ENCODE measurements at regions not wholly inside any gene's neighbourhood (a gene's known extent, or its start where the extent isn't known, plus 50 kb on each side); places are given as distances from the start of the nearest gene placed in this dataset.
"Not testable (repeated sequence)": the region's sequence is repeated elsewhere in the genome, so short reads cannot be mapped to it uniquely, and the experiment has no call there.

DNA sequence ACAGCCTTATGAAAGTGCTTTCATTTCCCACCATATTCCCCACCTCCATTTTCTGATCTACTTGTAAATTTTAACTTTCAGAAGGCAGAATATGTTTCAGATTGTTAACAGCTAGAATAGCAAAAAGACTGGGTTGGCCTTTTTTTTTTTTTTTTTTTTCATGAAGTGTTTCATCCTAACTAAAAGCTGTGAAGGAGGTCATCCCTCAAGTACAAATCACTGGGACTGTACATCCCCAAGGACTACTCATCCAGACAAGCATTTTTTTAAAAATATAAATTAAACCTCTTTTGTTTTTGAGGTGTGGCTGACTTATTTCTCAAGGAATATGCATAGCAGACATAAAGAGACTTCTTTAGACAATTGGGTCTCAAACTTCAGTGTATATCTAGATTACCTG is 542.1 kb upstream of the TUSC1 start:
- no peak for DNase-seq

DNA sequence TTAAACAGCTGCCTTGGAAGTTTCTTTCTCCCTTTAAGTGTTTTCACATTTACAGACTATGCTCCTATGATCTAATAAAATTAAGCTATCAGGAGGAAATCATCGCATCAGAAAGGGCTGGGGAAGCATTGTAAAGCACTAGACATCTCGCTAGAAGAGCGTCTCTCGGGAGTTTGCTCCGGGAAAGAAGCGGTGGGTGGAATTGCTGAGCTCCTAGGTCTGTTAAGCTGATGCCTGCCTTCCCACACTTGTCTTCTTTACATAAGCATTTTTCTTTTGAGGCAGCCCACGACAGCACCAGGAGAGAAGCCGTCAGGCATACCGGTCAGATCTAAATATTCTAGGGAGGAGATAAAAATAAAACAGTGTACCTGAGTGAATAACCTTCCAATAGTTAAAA is 541.7 kb upstream of the TUSC1 start:
- DNase-seq = no peak

DNA sequence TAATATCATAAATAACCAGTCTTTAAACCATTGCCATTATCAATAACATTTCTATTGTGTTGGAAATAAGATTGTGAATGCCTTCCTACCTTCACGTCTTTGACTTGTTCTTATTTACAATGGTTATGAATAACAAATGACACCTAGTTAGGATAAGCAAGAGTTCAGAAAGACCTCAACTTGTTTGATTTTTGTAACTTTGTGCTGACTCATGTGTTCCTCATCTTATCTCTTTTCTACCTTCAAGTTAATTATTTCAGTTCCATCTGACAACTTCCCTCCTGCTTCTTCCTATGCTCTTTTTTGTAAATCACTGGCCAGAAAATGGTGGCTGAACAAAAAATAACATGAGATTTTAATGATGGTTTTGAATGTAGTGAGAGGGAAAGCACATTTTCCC is 538.5 kb upstream of the TUSC1 start:
- DNase-seq = no peak

DNA sequence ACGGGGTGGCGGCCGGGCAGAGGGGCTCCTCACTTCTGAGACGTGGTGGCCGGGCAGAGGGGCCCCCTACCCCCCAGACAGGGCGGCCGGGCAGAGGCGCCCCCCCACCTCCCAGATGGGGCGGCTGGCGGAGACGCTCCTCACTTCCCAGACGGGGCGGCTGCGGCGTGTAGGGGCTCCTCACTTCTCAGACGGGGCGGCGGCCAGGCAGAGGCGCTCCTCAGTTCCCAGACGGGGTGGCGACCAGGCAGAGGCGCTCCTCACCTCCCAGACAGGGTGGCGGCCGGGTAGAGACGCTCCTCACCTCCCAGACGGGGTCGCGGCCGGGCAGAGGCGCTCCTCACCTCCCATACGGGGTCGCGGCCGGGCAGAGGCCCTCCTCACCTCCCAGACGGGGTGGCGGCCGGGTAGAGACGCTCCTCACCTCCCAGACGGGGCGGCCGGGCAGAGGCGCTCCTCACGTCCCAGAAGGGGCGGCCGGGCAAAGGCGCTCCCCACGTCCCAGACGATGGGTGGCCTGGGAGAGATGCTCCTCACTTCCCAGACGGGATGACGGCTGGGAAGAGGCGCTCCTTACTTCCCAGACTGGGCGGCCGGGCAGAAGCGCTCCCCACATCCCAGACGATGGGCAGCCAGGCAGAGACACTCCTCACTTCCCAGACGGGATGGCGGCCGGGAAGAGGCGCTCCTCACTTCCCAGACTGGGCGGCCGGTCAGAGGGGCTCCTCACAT is 536.6 kb upstream of the TUSC1 start:
- DNase-seq = not testable (repeated sequence)

DNA sequence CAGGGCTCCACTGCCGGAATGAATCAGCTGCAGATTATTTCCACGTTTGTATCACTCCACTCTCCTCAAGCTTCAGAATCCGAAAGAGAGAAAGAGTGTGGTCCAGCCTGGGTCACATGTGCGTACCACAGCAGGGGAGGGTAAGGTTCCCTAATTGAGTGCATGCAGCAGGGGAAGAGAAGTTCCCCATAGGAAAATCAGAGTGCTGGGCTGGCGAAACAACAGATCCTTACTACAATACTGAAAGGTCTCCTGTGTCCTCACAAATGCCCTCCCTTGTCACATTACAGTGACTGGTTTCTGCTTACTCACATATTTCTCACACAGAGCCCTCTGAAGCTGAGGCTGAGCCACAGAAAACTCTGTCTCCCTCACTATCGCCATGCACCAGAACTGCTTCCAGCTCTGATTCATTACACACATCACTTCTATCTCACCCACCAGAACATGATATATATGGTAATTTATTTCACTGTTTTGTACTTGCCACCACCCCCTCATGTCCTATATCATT is 532.2 kb upstream of the TUSC1 start:
- DNase-seq = no peak

DNA sequence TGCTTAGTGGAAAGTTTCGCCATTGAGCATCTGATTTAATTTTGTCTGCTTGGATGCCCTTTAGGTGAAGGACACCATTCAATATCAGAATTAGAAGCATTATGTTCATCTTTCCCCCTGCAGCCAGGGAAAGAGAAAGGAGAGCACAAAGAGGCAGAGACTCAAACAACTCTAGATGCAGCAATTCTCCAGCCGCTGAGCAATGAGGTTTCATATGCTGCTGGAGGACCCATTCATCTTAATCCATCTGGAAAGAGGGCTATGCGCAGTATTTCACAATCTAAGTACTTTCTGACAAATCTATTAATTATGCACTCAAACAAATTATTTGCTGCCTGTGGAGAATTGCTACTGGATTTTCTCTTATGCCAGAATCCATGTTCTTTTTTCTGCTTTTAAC is 527.0 kb upstream of the TUSC1 start:
- DNase-seq = no peak

DNA sequence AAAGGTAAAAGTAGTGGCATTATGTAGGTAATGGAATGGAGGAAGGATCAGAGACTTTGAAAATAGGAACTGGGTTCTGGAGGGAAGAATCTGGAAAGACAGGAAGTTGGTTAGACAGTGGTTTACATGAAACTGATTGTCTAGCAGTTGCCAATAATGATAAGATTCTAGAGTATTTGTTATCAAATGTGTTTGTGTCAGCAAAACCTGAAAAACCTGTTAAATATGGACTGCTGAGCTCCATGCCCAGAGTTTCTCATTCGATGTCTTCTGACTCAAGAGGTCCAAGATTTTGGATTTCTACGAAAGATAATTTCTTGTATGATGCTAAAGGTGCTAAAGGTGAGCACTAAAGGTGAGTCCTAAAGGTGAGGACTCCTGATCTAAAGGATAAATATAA is 515.0 kb upstream of the TUSC1 start:
- no peak for DNase-seq

DNA sequence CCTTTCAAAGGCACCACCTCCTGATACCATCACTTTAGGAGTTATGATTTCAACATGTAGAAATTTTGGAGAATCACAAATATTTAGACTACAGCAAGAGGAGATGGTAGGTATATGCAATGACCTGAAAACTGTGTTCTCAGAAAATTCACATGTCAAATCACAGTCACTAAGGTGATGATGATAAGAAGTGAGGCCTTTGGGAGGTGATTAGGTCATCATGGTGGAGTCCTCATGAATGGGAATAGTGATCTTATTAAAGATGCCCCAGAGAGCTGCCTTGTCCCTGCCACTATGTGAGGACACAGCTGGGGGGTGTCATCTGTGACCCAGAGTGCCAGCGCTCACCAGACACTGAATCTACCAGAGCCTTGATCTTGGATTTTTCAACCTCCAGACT is 513.5 kb upstream of the TUSC1 start:
- no peak for DNase-seq

DNA sequence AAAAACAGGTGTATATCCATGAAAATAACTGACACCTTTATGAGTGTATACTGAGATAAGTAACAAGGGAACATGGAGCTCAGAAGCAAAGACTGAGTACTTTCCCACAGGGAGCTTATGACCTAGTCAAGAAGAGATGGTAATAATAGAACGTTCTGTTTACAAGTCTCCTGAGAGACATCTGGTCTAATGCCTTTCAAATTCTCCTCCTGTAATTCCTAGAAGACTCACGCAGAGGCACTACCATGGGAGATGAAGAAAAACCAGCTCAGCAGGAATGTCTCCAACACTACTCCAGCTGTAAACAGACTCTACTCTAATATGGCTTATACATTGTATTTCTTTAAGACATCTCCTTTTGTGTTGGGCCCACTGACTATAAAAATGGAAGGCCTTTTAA is 503.6 kb upstream of the TUSC1 start:
- DNase-seq = no peak

DNA sequence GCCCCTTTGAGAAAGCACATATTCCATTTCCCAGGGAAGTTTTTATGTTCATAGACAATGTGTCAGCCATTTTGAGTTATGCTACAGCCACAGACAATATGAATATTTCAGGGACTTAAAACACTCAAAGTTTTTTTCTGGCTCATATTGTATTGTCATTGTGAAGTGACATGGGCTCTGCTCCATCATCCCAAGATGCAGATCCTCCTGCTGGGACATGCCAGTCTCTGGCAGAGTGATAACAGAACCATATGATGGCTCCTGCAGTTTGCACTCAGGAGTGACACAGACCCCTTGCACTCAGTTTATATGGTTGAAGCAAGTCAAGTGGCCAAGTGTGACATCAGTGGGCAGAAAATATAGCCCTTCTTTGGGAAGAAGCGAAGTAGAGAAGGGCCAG is 498.4 kb upstream of the TUSC1 start:
- DNase-seq = no peak

DNA sequence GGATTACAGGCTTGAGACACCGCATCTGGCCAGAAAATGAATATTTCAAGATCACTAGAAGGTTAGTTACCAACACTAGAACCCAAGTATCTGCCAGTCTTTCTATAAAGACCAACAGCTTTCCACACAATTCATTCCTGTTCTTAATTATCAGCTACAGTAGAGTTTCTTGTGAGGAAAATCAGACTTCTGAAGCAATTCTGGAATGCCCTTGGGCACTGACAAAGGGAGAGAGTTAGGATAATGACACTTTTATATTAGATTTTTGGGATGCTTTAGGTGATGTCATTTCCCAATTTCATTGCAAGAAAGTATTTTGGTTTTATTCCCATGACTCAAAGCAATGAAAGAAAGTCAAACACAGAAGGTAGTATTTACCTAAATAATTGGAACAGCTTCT is 497.0 kb upstream of the TUSC1 start:
- DNase-seq = no peak

DNA sequence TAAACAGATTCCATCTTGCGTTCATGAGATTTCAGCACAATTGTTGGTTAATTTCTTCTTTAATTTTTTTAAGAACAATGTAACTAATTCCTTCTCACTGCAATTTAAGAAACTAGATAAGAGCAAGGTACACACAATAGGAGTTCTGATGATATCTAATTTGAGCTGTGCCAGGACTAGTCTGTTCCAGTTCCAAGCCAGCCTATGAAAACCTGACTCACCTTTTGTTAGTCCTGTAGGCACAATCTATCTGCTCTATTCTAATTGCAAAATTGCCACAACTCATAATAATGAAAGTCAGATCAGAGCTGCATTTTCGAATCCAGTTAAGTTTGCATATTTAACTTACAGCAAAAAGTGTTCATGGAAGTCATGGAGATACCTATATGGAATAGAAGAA is 494.1 kb upstream of the TUSC1 start:
- DNase-seq = no peak

DNA sequence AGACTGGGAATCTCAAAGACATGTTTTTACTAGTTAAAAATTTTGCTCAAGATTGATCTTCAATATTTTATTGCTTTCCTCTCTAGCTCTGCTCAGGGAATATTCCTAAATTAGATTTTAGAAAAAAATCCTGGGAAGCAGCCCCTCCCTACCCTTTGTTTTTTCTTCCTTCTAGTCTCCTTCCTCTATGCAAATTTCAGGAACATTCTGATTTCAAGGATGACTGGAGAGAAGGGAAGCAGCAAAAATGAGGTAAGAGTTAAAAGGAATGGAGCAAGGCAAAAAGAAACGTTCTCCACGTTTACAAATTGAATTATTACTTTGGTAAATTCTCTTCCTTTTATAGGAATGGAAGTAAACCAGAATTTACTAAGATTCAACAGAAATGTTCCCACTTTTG is 493.4 kb upstream of the TUSC1 start:
- no peak for DNase-seq

DNA sequence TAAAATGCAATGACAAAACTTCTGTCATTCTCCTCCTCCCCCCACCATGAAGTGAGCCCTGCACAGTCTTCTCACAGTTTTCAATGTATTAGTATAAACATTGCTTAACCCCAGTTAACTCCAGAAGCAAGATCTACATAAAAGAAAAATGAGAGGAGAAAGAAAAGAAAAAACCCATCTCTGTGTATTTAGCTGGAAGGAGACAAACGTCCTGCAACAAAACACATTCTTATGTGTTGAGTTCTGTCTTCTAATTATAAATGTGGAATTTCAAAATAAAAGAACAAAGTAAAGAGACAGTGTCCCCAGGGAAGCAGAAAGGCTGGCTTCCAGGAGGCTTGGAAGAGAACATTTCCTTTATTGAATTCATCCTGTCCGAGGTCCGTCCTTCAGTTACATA is 491.9 kb upstream of the TUSC1 start:
- no peak for DNase-seq

DNA sequence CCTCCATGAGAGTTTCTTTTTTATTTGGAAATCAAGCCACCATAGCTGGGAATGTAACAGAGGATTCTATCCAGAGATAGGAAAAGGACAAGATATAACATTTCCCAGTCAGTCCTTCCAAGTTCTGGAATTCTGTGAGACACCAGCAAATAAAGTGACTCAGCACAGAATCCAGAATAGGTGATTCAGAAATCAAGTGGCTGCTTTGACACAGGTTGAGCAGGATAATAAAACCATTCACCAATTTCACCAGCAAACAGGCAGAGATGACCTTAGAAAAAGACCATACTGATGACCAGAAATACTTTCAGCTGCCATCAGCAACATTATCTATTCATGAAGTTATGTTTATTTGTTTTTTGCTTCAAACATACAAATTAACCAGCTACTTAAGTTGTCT is 491.5 kb upstream of the TUSC1 start:
- DNase-seq = no peak

DNA sequence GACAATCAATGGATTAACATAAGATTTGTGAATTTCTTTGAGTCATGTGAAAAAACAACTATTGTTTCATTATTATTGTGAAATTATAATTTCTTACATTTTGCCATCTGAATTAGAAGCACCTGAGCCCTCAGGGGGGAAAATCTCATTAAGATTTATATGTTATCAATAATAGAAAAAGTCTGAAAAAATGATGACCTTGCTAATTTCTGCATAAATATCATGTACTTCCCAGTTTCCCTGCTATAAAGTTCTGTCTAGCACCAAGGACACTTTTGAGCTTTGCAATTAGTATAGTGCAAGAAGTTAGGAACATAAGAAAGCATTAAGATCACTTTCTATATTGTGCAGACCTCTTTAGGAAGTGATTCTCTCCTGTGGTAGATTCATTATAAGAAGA is 488.3 kb upstream of the TUSC1 start:
- DNase-seq = no peak

DNA sequence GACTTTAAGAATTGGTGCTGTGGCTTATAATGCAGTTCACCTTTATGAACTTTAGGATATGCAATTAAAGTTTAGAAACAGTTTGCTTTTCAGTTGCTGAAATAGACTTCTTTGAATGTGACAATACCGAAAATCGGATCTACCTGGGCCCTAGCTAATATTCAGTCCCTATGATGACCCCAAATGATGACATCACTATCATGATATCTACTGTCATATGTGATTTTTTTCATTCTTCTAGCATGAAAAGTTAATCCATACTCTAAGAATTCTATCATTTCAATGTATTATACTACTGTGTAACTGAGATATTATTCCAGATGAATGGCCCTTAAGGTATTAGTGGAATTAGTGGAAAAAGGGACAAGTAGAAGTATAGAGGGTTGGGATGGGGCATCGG is 487.2 kb upstream of the TUSC1 start:
- DNase-seq = no peak

DNA sequence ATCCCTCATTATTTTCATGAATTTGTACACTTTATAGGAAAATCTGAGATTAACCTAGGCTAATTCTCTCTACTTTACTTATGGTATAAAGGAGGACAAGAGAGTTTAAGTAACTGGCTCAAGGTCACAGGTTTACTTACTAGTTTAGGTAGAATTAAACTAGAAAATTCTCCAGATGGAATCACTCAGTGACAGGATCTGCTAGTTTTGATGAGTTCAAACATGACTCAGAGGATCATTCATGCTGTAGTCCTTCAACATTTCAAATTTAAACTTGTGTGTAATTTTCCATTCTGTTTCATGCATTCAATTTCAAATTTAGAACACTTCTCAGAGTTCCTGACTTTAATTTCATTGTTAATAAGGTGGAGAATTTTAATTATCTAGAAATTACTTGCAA is 485.7 kb upstream of the TUSC1 start:
- no peak for DNase-seq

DNA sequence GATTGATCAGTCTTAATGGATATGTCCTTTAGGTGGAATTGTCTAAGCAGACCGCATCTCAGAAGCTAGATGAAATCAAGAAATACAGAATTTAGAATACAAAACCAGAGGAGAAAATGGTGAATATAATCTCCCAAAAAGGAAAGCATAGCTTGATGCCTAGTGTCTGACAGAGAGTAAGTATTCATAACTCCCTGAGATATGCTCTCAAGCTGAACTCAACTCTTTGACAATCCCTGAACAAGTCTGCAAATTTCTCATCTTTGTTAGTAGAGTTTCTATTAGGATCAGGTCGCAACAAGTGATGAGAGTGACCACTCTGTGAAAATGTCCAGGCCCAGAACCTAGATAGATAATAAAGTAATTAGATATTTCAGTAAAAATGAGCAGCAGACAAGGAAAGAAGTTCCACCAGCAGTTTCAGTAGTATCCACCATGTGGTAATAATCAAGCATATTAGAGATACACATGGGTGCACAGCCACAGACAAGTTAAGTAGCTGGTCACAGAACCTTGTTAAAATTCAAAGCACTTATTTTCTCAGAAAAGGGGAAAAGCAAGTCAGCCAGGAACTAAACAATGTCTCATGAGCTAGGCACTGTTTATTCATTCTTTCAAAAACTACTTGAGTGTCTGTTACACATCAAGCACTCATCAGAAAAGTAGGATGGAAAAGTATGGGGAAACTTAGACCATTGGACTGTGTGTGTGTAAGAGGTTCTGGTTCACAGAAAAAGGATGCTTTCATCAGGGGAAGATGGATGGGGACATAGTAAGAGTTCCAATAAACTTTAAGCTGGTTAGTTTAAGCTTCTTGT is 481.5 kb upstream of the TUSC1 start:
- no peak for DNase-seq

DNA sequence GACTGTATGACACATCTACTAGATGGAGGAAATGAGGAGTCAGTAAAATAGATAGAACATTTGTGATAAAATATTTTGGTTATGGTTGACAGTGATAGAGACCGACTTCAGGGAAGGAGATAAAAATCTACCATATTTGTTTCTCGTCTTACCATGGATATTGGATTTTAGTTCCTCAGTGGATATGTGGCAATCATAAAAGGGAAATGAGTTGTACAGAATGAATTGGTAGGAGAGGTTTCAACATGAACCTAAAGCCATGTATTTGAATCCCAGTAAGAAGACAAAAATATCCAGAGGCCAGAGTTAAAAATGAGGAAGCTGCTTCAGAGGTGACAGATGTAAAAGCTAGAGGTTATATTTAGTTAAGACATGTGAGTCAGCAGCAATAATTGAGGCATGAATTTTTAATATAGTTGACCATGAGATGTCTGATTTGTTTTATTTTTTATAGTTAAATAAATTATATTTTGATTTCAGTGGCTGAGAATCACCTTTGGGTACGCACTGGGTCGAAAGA is 480.4 kb upstream of the TUSC1 start:
- no peak for DNase-seq

DNA sequence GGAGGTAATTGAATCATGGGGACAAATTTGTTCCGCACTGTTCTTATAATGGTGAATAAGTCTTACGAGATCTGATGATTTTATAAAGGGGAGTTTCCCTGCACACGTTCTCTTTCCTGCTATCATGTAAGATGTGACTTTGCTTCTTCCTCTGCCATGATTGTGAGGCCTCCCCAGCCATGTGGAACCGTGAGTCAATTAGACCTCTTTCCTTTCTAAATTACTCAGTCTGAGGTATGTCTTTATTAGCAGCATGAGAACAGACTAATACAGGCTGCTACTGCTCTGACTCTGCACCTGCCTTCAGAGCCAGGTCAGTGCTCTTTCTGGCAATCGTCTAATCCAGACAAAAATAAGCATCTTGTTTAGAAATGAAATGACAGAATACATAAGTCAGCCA is 479.2 kb upstream of the TUSC1 start:
- no peak for DNase-seq

DNA sequence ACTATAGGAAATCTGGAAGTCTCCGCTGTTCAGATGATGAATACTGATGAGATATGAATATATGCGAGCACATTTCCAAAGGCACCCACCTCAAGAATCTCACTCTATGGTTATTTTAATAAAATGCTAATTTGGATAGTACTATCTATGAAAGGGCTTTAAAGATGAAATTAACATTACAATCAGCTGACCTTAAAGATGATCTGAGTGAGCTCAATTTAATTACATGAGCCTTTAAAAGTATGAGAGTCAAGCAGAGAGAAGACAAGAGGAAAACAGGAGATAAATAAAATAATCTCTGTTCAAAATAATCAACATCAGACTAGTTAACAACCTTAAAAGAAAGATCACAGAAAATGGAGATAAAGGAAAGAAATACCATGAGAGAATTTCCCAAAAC is 474.1 kb upstream of the TUSC1 start:
- no peak for DNase-seq

DNA sequence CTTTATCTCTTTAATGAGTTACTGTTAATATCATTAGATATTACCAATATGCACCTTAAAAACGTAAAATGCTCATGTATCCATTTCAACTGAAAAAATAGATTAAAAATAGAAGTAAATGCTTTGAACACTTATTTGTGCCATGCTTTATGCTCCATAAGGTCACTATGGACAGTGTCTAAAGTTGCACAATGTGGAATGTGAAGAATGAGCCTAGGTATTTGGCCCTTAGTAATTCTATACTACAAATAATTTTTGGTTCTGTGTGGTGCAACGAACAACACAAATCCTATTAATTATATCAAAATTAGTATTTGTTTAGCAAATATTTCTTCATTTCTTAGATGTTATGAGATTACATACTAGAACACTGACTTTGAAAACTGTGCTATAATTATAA is 469.9 kb upstream of the TUSC1 start:
- DNase-seq = no peak

DNA sequence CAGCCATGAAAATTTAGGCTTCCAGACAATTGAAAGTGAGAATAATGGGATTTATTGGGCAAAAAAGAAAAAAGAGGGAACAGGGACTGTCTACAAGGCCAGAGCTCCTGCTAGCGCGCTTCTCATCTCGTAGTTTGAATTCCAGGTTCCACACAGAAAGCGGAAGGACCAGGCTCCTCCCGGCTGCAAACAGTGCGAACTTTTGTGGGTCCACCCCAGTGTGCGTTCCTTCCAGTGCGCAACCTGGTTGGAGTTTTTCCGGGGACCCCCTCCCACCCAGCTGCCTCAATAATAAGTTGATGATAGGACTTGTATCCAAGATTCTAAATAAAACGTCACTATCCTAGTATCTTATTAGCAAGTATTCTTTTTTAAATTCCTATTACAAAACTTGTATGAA is 467.7 kb upstream of the TUSC1 start:
- DNase-seq = no peak

All from NCI-H1048 (cell line).